ENCODE measurements at regions not wholly inside any gene's neighbourhood (a gene's known extent, or its start where the extent isn't known, plus 50 kb on each side); places are given as distances from the start of the nearest gene placed in this dataset.

DNA sequence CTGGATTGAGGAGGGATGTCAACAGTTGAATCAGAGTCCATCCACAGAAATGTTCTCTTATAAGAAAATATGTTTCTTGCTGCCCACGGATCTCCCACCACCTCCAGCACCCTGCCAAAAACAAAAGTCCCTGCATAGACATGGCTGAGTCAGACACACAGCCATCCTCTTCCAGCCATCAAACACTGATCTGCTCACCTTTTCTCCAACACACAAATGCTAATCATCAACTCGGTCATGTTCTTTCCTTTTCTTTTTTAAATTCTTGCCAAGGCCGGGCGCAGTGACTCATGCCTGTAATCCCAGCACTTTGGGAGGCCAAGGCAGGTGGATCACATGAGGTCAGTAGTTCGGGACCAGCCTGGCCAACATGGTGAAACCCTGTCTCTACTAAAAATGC, 110.7 kb upstream of the IL12A start:
- Histone ChIP-seq H3K27me3 (replicated peaks; ENCODE audit: insufficient read depth, low read length) (no peaks in the 10 kb centered on the region), H3K9ac (ENCODE audit: low read length) (no peak overlapping the region), H3K4me1 (ENCODE audit: low read length) (no peaks in the 10 kb centered on the region), H3K4me3 (ENCODE audit: low read length) (no peak overlapping the region), H3K9me2 (replicated peaks; ENCODE audit: insufficient read depth, low read length) (no peaks in the 10 kb centered on the region), H4K20me1 (ENCODE audit: insufficient read depth, low read length) (no peaks in the 10 kb centered on the region), H3F3A (ENCODE audit: insufficient read depth, low read length) (no peaks in the 10 kb centered on the region), H3K4me2 (ENCODE audit: low read depth, low read length) (no peak overlapping the region), H3K27ac (ENCODE audit: low read length) (no peak overlapping the region), H2AFZ (ENCODE audit: low read length) (no peak overlapping the region), H3K36me3 (replicated peaks; ENCODE audit: insufficient read depth, low read length) (no peaks in the 10 kb centered on the region), H3K79me2 (ENCODE audit: low read length) (no peaks in the 10 kb centered on the region), H3K9me3 (replicated peaks; ENCODE audit: insufficient read depth, low read length) (no peaks in the 10 kb centered on the region)
- no peak for TF ChIP-seq EZH2 (optimal IDR thresholded peaks at IDR 0.05; ENCODE audit: low read depth, low read length)
- TF ChIP-seq, protein P1, sequence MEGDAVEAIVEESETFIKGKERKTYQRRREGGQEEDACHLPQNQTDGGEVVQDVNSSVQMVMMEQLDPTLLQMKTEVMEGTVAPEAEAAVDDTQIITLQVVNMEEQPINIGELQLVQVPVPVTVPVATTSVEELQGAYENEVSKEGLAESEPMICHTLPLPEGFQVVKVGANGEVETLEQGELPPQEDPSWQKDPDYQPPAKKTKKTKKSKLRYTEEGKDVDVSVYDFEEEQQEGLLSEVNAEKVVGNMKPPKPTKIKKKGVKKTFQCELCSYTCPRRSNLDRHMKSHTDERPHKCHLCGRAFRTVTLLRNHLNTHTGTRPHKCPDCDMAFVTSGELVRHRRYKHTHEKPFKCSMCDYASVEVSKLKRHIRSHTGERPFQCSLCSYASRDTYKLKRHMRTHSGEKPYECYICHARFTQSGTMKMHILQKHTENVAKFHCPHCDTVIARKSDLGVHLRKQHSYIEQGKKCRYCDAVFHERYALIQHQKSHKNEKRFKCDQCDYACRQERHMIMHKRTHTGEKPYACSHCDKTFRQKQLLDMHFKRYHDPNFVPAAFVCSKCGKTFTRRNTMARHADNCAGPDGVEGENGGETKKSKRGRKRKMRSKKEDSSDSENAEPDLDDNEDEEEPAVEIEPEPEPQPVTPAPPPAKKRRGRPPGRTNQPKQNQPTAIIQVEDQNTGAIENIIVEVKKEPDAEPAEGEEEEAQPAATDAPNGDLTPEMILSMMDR (IDR thresholded peaks at IDR 0.05; ENCODE audit: low read length) = no peak
- no peak for TF ChIP-seq EZH2phosphoT487 (IDR thresholded peaks at IDR 0.05; ENCODE audit: low read length)
- no peak for DNase-seq

DNA sequence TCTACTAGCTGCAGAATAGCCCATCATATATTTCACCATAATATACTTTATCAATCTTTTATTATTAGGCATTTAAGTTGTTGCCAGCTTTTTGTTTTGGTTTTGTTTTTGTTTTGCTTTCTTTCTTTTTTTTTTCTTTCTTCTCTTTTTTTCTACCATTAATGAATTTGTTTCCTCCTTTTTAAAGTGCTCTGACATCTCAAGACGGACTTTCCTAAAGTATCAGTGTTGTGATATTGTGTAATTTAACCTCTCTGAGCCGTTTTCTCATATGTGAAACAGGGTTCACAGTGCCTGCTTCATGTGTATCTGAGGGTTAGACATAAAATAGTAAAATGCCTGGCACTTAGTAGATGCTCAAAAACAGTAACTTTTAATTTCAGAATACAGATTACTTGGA, 109.5 kb upstream of the IL12A start:
- Histone ChIP-seq H4K20me1 (ENCODE audit: insufficient read depth, low read length) (no peaks in the 10 kb centered on the region), H3K9me2 (replicated peaks; ENCODE audit: insufficient read depth, low read length) (no peaks in the 10 kb centered on the region), H3K27ac (ENCODE audit: low read length) (no peak overlapping the region), H3F3A (ENCODE audit: insufficient read depth, low read length) (no peaks in the 10 kb centered on the region), H3K79me2 (ENCODE audit: low read length) (no peaks in the 10 kb centered on the region), H3K9me3 (replicated peaks; ENCODE audit: insufficient read depth, low read length) (no peaks in the 10 kb centered on the region), H3K4me2 (ENCODE audit: low read depth, low read length) (no peak overlapping the region), H3K4me1 (ENCODE audit: low read length) (no peaks in the 10 kb centered on the region), H3K36me3 (replicated peaks; ENCODE audit: insufficient read depth, low read length) (no peaks in the 10 kb centered on the region), H3K9ac (ENCODE audit: low read length) (no peak overlapping the region), H2AFZ (ENCODE audit: low read length) (no peak overlapping the region), H3K27me3 (replicated peaks; ENCODE audit: insufficient read depth, low read length) (no peaks in the 10 kb centered on the region), H3K4me3 (ENCODE audit: low read length) (no peak overlapping the region)
- TF ChIP-seq, protein P1 (IDR thresholded peaks at IDR 0.05; ENCODE audit: low read length) = no peak
- TF ChIP-seq EZH2 (optimal IDR thresholded peaks at IDR 0.05; ENCODE audit: low read depth, low read length) = no peak
- no peak for TF ChIP-seq EZH2phosphoT487 (IDR thresholded peaks at IDR 0.05; ENCODE audit: low read length)
- no peak for DNase-seq

DNA sequence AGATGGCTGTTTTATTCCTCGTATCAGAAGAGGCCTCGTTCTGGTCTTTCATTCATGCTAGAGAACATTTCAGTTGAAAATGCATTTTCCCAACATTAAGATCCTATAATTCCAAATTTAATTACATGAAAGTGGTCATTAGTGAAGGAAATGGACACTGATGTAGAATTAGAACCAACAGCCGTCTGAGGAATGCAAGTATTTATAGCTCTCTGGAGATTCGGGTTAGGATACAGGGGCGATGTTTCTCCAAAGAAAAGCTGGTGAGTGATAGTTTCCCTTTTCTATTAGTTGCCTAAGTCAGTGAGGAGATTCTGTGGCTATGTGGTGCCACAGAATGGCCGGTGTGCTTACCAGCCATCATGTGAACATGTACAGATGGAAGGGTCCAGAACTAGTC, 109.0 kb upstream of the IL12A start:
- no peak overlapping the region for H3K4me3 ChIP-seq (ENCODE audit: low read length)
- H3K9me3 ChIP-seq (replicated peaks; ENCODE audit: insufficient read depth, low read length) = no peaks in the 10 kb centered on the region
- no peak overlapping the region for H3K4me2 ChIP-seq (ENCODE audit: low read depth, low read length)
- H3K27ac ChIP-seq (ENCODE audit: low read length) = no peak overlapping the region
- no peak overlapping the region for H2AFZ ChIP-seq (ENCODE audit: low read length)
- no peaks in the 10 kb centered on the region for H3K9me2 ChIP-seq (replicated peaks; ENCODE audit: insufficient read depth, low read length)
- no peaks in the 10 kb centered on the region for H3K27me3 ChIP-seq (replicated peaks; ENCODE audit: insufficient read depth, low read length)
- DNase-seq = no peak
- no peaks in the 10 kb centered on the region for H3K4me1 ChIP-seq (ENCODE audit: low read length)
- no peaks in the 10 kb centered on the region for H3K79me2 ChIP-seq (ENCODE audit: low read length)
- no peaks in the 10 kb centered on the region for H4K20me1 ChIP-seq (ENCODE audit: insufficient read depth, low read length)
- no peaks in the 10 kb centered on the region for H3K36me3 ChIP-seq (replicated peaks; ENCODE audit: insufficient read depth, low read length)
- TF ChIP-seq, protein P1 (IDR thresholded peaks at IDR 0.05; ENCODE audit: low read length) = no peak
- TF ChIP-seq EZH2 (optimal IDR thresholded peaks at IDR 0.05; ENCODE audit: low read depth, low read length) (no peak), EZH2phosphoT487 (IDR thresholded peaks at IDR 0.05; ENCODE audit: low read length) (no peak)
- H3K9ac ChIP-seq (ENCODE audit: low read length) = no peak overlapping the region
- H3F3A ChIP-seq (ENCODE audit: insufficient read depth, low read length) = no peaks in the 10 kb centered on the region

Measured in MM.1S (cell line).